ENCODE measurements at regions not wholly inside any gene's neighbourhood (a gene's known extent, or its start where the extent isn't known, plus 50 kb on each side); places are given as distances from the start of the nearest gene placed in this dataset.

GRCh38 chr6:100112855-100113508 lies 119.0 kb upstream of the MCHR2 start:
- no peak overlapping the region for H3K9ac ChIP-seq (ENCODE audit: low read depth in 1 of 2, low read length in 2 of 2)
- no peak overlapping the region for H3K27ac ChIP-seq (ENCODE audit: low read depth in 2 of 2, low read length in 2 of 2)
- H3K4me3 ChIP-seq (ENCODE audit: low read length in 2 of 2), result no peak overlapping the region
- H3K9me3 ChIP-seq (ENCODE audit: control insufficient read depth in 2 of 2, low read length in 2 of 2), result no peaks in the 10 kb centered on the region
- H3K36me3 ChIP-seq (ENCODE audit: control insufficient read depth in 2 of 2, insufficient read depth in 2 of 2, low read length in 2 of 2), result no peaks in the 10 kb centered on the region
- H3K27me3 ChIP-seq (ENCODE audit: control insufficient read depth in 2 of 2, insufficient read depth in 2 of 2, low read length in 2 of 2), result no peaks in the 10 kb centered on the region
- no peaks in the 10 kb centered on the region for H3K4me1 ChIP-seq (ENCODE audit: control insufficient read depth in 2 of 2, insufficient read depth in 2 of 2, low read length in 2 of 2)

- Histone ChIP-seq H3K27ac (ENCODE audit: low read depth in 2 of 2, low read length in 2 of 2) (no peak overlapping the region), H3K36me3 (ENCODE audit: control insufficient read depth in 2 of 2, insufficient read depth in 2 of 2, low read length in 2 of 2) (no peaks in the 10 kb centered on the region), H3K4me1 (ENCODE audit: control insufficient read depth in 2 of 2, insufficient read depth in 2 of 2, low read length in 2 of 2) (no peaks in the 10 kb centered on the region), H3K9ac (ENCODE audit: low read depth in 1 of 2, low read length in 2 of 2) (no peak overlapping the region), H3K9me3 (ENCODE audit: control insufficient read depth in 2 of 2, low read length in 2 of 2) (no peaks in the 10 kb centered on the region), H3K4me3 (ENCODE audit: low read length in 2 of 2) (no peak overlapping the region), H3K27me3 (ENCODE audit: control insufficient read depth in 2 of 2, insufficient read depth in 2 of 2, low read length in 2 of 2) (no peaks in the 10 kb centered on the region)
These were observed 112.0 kb upstream of the MCHR2 start for GRCh38 chr6:100105919-100106529.

- Histone ChIP-seq H3K36me3 (ENCODE audit: control insufficient read depth in 2 of 2, insufficient read depth in 2 of 2, low read length in 2 of 2) (no peaks in the 10 kb centered on the region), H3K4me3 (ENCODE audit: low read length in 2 of 2) (no peak overlapping the region), H3K9me3 (ENCODE audit: control insufficient read depth in 2 of 2, low read length in 2 of 2) (no peaks in the 10 kb centered on the region), H3K27me3 (ENCODE audit: control insufficient read depth in 2 of 2, insufficient read depth in 2 of 2, low read length in 2 of 2) (no peaks in the 10 kb centered on the region), H3K27ac (ENCODE audit: low read depth in 2 of 2, low read length in 2 of 2) (no peak overlapping the region), H3K9ac (ENCODE audit: low read depth in 1 of 2, low read length in 2 of 2) (no peak overlapping the region), H3K4me1 (ENCODE audit: control insufficient read depth in 2 of 2, insufficient read depth in 2 of 2, low read length in 2 of 2) (no peaks in the 10 kb centered on the region)
These were observed 111.1 kb upstream of the MCHR2 start for GRCh38 chr6:100105138-100105537.

- no peaks in the 10 kb centered on the region for H3K36me3 ChIP-seq (ENCODE audit: control insufficient read depth in 2 of 2, insufficient read depth in 2 of 2, low read length in 2 of 2)
- no peaks in the 10 kb centered on the region for H3K9me3 ChIP-seq (ENCODE audit: control insufficient read depth in 2 of 2, low read length in 2 of 2)
- H3K27ac ChIP-seq (ENCODE audit: low read depth in 2 of 2, low read length in 2 of 2), result no peak overlapping the region
These were observed 109.9 kb upstream of the MCHR2 start for GRCh38 chr6:100103931-100104330.

GRCh38 chr6:100103194-100103593 lies 109.2 kb upstream of the MCHR2 start:
- Histone ChIP-seq H3K36me3 (ENCODE audit: control insufficient read depth in 2 of 2, insufficient read depth in 2 of 2, low read length in 2 of 2) (no peaks in the 10 kb centered on the region), H3K9ac (ENCODE audit: low read depth in 1 of 2, low read length in 2 of 2) (no peak overlapping the region), H3K4me1 (ENCODE audit: control insufficient read depth in 2 of 2, insufficient read depth in 2 of 2, low read length in 2 of 2) (no peaks in the 10 kb centered on the region), H3K27me3 (ENCODE audit: control insufficient read depth in 2 of 2, insufficient read depth in 2 of 2, low read length in 2 of 2) (no peaks in the 10 kb centered on the region), H3K9me3 (ENCODE audit: control insufficient read depth in 2 of 2, low read length in 2 of 2) (no peaks in the 10 kb centered on the region), H3K4me3 (ENCODE audit: low read length in 2 of 2) (no peak overlapping the region), H3K27ac (ENCODE audit: low read depth in 2 of 2, low read length in 2 of 2) (no peak overlapping the region)

More at GRCh38 chr6:100103931-100104330, 109.9 kb upstream of the MCHR2 start:
- Histone ChIP-seq H3K4me3 (ENCODE audit: low read length in 2 of 2) (no peak overlapping the region), H3K4me1 (ENCODE audit: control insufficient read depth in 2 of 2, insufficient read depth in 2 of 2, low read length in 2 of 2) (no peaks in the 10 kb centered on the region), H3K27me3 (ENCODE audit: control insufficient read depth in 2 of 2, insufficient read depth in 2 of 2, low read length in 2 of 2) (no peaks in the 10 kb centered on the region), H3K9ac (ENCODE audit: low read depth in 1 of 2, low read length in 2 of 2) (no peak overlapping the region)

GRCh38 chr6:100101644-100102043 lies 107.6 kb upstream of the MCHR2 start:
- H3K9ac ChIP-seq (ENCODE audit: low read depth in 1 of 2, low read length in 2 of 2), result no peak overlapping the region
- H3K4me1 ChIP-seq (ENCODE audit: control insufficient read depth in 2 of 2, insufficient read depth in 2 of 2, low read length in 2 of 2), result no peaks in the 10 kb centered on the region
- H3K4me3 ChIP-seq (ENCODE audit: low read length in 2 of 2), result no peak overlapping the region
- no peaks in the 10 kb centered on the region for H3K9me3 ChIP-seq (ENCODE audit: control insufficient read depth in 2 of 2, low read length in 2 of 2)
- H3K27me3 ChIP-seq (ENCODE audit: control insufficient read depth in 2 of 2, insufficient read depth in 2 of 2, low read length in 2 of 2), result no peaks in the 10 kb centered on the region
- no peak overlapping the region for H3K27ac ChIP-seq (ENCODE audit: low read depth in 2 of 2, low read length in 2 of 2)
- no peaks in the 10 kb centered on the region for H3K36me3 ChIP-seq (ENCODE audit: control insufficient read depth in 2 of 2, insufficient read depth in 2 of 2, low read length in 2 of 2)

GRCh38 chr6:100100776-100101175 lies 106.8 kb upstream of the MCHR2 start:
- H3K27me3 ChIP-seq (ENCODE audit: control insufficient read depth in 2 of 2, insufficient read depth in 2 of 2, low read length in 2 of 2), result no peaks in the 10 kb centered on the region
- no peaks in the 10 kb centered on the region for H3K9me3 ChIP-seq (ENCODE audit: control insufficient read depth in 2 of 2, low read length in 2 of 2)
- H3K27ac ChIP-seq (ENCODE audit: low read depth in 2 of 2, low read length in 2 of 2), result no peak overlapping the region
- no peak overlapping the region for H3K4me3 ChIP-seq (ENCODE audit: low read length in 2 of 2)
- no peaks in the 10 kb centered on the region for H3K36me3 ChIP-seq (ENCODE audit: control insufficient read depth in 2 of 2, insufficient read depth in 2 of 2, low read length in 2 of 2)
- no peaks in the 10 kb centered on the region for H3K4me1 ChIP-seq (ENCODE audit: control insufficient read depth in 2 of 2, insufficient read depth in 2 of 2, low read length in 2 of 2)
- H3K9ac ChIP-seq (ENCODE audit: low read depth in 1 of 2, low read length in 2 of 2), result no peak overlapping the region

- Histone ChIP-seq H3K4me3 (ENCODE audit: low read length in 2 of 2) (no peak overlapping the region), H3K9me3 (ENCODE audit: control insufficient read depth in 2 of 2, low read length in 2 of 2) (no peaks in the 10 kb centered on the region), H3K9ac (ENCODE audit: low read depth in 1 of 2, low read length in 2 of 2) (no peak overlapping the region), H3K27me3 (ENCODE audit: control insufficient read depth in 2 of 2, insufficient read depth in 2 of 2, low read length in 2 of 2) (no peaks in the 10 kb centered on the region), H3K4me1 (ENCODE audit: control insufficient read depth in 2 of 2, insufficient read depth in 2 of 2, low read length in 2 of 2) (no peaks in the 10 kb centered on the region), H3K27ac (ENCODE audit: low read depth in 2 of 2, low read length in 2 of 2) (no peak overlapping the region), H3K36me3 (ENCODE audit: control insufficient read depth in 2 of 2, insufficient read depth in 2 of 2, low read length in 2 of 2) (no peaks in the 10 kb centered on the region)
These were observed 105.4 kb upstream of the MCHR2 start for GRCh38 chr6:100099189-100100074.

GRCh38 chr6:100096936-100097335 lies 102.9 kb upstream of the MCHR2 start:
- no peak overlapping the region for H3K9ac ChIP-seq (ENCODE audit: low read depth in 1 of 2, low read length in 2 of 2)
- H3K27ac ChIP-seq (ENCODE audit: low read depth in 2 of 2, low read length in 2 of 2), result no peak overlapping the region
- H3K9me3 ChIP-seq (ENCODE audit: control insufficient read depth in 2 of 2, low read length in 2 of 2), result no peaks in the 10 kb centered on the region
- no peaks in the 10 kb centered on the region for H3K4me1 ChIP-seq (ENCODE audit: control insufficient read depth in 2 of 2, insufficient read depth in 2 of 2, low read length in 2 of 2)
- no peak overlapping the region for H3K4me3 ChIP-seq (ENCODE audit: low read length in 2 of 2)
- no peaks in the 10 kb centered on the region for H3K36me3 ChIP-seq (ENCODE audit: control insufficient read depth in 2 of 2, insufficient read depth in 2 of 2, low read length in 2 of 2)
- no peaks in the 10 kb centered on the region for H3K27me3 ChIP-seq (ENCODE audit: control insufficient read depth in 2 of 2, insufficient read depth in 2 of 2, low read length in 2 of 2)

GRCh38 chr6:100096341-100096740 lies 102.3 kb upstream of the MCHR2 start:
- H3K27me3 ChIP-seq (ENCODE audit: control insufficient read depth in 2 of 2, insufficient read depth in 2 of 2, low read length in 2 of 2), result no peaks in the 10 kb centered on the region
- no peak overlapping the region for H3K27ac ChIP-seq (ENCODE audit: low read depth in 2 of 2, low read length in 2 of 2)
- H3K4me3 ChIP-seq (ENCODE audit: low read length in 2 of 2), result no peak overlapping the region
- no peaks in the 10 kb centered on the region for H3K36me3 ChIP-seq (ENCODE audit: control insufficient read depth in 2 of 2, insufficient read depth in 2 of 2, low read length in 2 of 2)
- H3K9ac ChIP-seq (ENCODE audit: low read depth in 1 of 2, low read length in 2 of 2), result no peak overlapping the region
- no peaks in the 10 kb centered on the region for H3K4me1 ChIP-seq (ENCODE audit: control insufficient read depth in 2 of 2, insufficient read depth in 2 of 2, low read length in 2 of 2)
- H3K9me3 ChIP-seq (ENCODE audit: control insufficient read depth in 2 of 2, low read length in 2 of 2), result no peaks in the 10 kb centered on the region

All from mucosa of rectum (tissue), 2 donors.